Motor neuron (in vitro differentiated cells): ENCODE measurements at regions not wholly inside any gene's neighbourhood (a gene's known extent, or its start where the extent isn't known, plus 50 kb on each side); places are given as distances from the start of the nearest gene placed in this dataset.
"Not testable (repeated sequence)": the region's sequence is repeated elsewhere in the genome, so short reads cannot be mapped to it uniquely, and the experiment has no call there.

Source experiments
- ATAC-seq, 8 experiments: fragments of 200-7000 bp; cut with Tn5 transposase; replicated peaks in 6 of 8; 2 replicates each; pipeline ENCODE4 v1.8.0; 2021; ENCODE audit warnings: mild to moderate bottlenecking in 8 of 8, moderate library complexity in 8 of 8
- H3K27ac ChIP-seq, 2 donors: fragments of 250-450 bp; sonication (Bioruptor Pico); 2 replicates each; pipeline ENCODE4 v1.9.0; 2021; ENCODE audit warnings: antibody characterized with exemption in 2 of 2, mild to moderate bottlenecking in 2 of 2, moderate library complexity in 1 of 2
- H3K4me1 ChIP-seq, 2 donors: fragments of 250-450 bp; sonication (Bioruptor Pico); replicated peaks in 1 of 2; 2 replicates each; pipeline ENCODE4 v1.6.1; 2021; ENCODE audit warnings: antibody characterized with exemption in 2 of 2, mild to moderate bottlenecking in 2 of 2, moderate library complexity in 1 of 2
- H3K4me3 ChIP-seq, 5 donors: fragments of 250-450 bp; sonication (Bioruptor Pico); 2 replicates each; pipeline ENCODE4 v1.9.0; 2021; ENCODE audit warnings: antibody characterized with exemption in 5 of 5, mild to moderate bottlenecking in 5 of 5, moderate library complexity in 4 of 5
- WGBS, 10 experiments: fragments of 450-650 bp; shearing (Covaris generic); methylation state at CpG; one replicate each; pipeline ENCODE4 v1.0.0; 2022; 5-methylcytosine and 5-hydroxymethylcytosine counted together
- in situ Hi-C, 9 experiments: fragments of 400-800 bp; cut with MboI; loops; one replicate each; pipeline ENCODE4 v1.15.0; 2021; ENCODE audit warnings: low sequenced_read_pairs in 9 of 9, low pct_unique_long_range_greater_than_20kb in 2 of 9; ENCODE audit not compliant: unreplicated experiment in 9 of 9

DNA sequence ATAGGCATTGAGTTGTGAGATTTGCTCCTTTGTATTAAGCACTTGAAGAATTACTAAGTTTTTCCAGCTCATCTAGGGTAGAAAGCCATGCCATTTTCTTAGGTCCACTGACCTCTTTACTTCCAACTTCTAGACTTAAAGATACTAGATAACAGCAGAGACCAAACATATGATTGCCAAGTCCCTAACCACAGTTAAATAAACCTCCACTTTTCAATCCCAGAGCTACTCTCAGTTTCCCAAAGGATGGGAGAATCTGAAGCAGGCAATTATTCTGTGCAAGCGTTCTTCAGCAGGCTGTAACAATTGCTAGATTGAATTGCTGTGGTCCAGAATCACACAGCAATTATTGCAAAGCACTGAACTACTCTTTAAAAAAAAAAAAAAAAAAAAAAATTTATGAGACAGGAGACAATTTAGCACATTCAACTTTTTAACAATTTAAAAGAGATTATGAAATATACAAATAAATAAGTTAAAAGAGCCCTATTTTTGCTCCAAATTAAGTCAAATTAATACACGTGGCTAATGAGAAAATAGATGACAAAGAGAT lies 104.0 kb upstream of the PRSS16 start:
- in situ Hi-C loops, result loop anchor here in 3 of 9 experiments (25.0 kb wide), 2 partner anchors 744 to 931 kb away; a partner anchor contains a TSS
- Histone ChIP-seq H3K4me1 (peaks cover 3 to 19% of the 10 kb centered on the region in 2 donors), H3K27ac (no peak overlapping the region), H3K4me3 (no peak overlapping the region)
- 63 to 92% (median 73%) methylated on average over 1 to 2 of the region's 2 CpGs for WGBS, 10 experiments
- ATAC-seq, result no peak

DNA sequence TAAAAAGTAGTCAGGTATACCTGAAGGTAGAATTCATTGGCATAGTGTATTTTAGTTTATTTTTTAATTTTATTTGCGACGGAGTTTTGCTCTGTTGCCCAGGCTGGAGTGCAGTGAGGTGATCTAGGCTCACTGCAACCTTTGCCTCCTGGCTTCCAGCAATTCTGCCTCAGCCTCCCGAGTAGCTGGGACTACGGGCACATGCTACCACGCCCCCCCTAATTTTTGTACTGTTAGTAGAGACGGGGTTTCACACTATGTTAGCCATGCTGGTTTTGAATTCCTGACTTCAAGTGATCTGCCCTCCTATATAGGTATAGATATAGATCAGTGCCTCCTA lies 102.8 kb upstream of the PRSS16 start:
- in situ Hi-C loops, result loop anchor here in 3 of 9 experiments (25.0 kb wide), 2 partner anchors 743 to 932 kb away; a partner anchor contains a TSS
- no peak overlapping the region for H3K27ac ChIP-seq
- ATAC-seq, result no peak

DNA sequence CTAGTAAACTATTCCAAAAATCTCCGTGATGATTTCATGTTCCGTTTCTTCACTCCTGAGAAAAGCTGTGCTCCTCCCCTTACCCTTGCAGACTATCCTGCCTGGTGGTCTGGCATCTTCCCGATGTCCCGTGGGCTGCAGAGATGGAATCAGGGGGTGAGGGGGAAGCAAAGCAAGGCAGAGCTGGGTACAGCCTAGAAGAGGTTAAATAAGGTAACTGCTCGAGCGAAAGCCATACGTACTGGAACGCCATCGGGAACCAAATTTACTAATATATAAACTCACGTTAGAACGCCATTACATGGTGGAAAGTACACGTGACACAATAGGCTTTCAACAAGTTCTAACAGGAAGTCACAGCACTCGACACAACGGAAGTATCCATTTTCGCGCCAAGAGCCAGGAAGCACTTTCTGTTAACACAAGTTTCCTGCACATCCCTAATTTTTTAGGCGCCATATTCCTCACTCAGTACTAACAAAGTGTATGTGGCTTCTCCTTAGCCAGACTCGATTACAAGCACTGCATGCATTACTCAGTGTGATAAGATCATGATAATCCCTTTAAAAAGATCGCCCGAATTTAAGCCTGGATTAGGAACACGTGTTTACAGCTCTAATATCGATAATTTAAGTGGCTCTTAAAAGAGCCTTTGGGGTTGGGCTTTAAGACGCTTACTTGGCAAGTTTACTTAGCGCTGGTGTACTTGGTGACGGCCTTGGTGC lies 101.6 kb upstream of the PRSS16 start:
- in situ Hi-C loops, result loop anchor here in 3 of 9 experiments (25.0 kb wide), 2 partner anchors 741 to 934 kb away; a partner anchor contains a TSS
- Histone ChIP-seq H3K4me3 (peak overlapping the region; percentile 53 to 88 (median 55)), H3K4me1 (peaks cover 0 to 6% of the 10 kb centered on the region in 2 donors), H3K27ac (peak overlapping the region; percentile 71 to 82)
- 0 to 1% (median 0%) methylated on average over 4 to 24 of the region's 25 CpGs; no CpG with 5 or more reads in 1 of the 10 experiments for WGBS, 10 experiments
- peak; percentile 13 to 41 (median 28) for ATAC-seq

More for the DNA sequence above, 102.8 kb upstream of the PRSS16 start:
- Histone ChIP-seq H3K4me1 (peaks cover 3 to 14% of the 10 kb centered on the region in 2 donors), H3K4me3 (peak overlapping the region; percentile 53 to 88 (median 55))
- 0 to 67% (median 27%) methylated on average over 1 to 6 of the region's 6 CpGs; no CpG with 5 or more reads in 1 of the 10 experiments for WGBS, 10 experiments

DNA sequence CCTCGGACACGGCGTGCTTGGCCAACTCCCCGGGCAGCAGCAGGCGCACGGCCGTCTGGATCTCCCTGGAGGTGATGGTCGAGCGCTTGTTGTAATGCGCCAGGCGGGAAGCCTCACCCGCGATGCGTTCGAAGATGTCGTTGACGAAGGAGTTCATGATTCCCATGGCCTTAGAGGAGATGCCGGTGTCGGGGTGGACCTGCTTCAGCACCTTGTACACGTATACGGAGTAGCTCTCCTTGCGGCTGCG lies 101.1 kb upstream of the PRSS16 start:
- in situ Hi-C loops, result loop anchor here in 3 of 9 experiments (25.0 kb wide), 2 partner anchors 741 to 934 kb away; a partner anchor contains a TSS
- Histone ChIP-seq H3K4me3 (peak overlapping the region; percentile 53 to 88 (median 55)), H3K27ac (peak overlapping the region; percentile 49 to 71)
- peak; percentile 0 to 45 (median 24) for ATAC-seq
- H3K4me1 ChIP-seq, result not testable (repeated sequence)
- 0% methylated on average over 3 to 7 of the region's 23 CpGs; no CpG with 5 or more reads in 8 of the 10 experiments for WGBS, 10 experiments

DNA sequence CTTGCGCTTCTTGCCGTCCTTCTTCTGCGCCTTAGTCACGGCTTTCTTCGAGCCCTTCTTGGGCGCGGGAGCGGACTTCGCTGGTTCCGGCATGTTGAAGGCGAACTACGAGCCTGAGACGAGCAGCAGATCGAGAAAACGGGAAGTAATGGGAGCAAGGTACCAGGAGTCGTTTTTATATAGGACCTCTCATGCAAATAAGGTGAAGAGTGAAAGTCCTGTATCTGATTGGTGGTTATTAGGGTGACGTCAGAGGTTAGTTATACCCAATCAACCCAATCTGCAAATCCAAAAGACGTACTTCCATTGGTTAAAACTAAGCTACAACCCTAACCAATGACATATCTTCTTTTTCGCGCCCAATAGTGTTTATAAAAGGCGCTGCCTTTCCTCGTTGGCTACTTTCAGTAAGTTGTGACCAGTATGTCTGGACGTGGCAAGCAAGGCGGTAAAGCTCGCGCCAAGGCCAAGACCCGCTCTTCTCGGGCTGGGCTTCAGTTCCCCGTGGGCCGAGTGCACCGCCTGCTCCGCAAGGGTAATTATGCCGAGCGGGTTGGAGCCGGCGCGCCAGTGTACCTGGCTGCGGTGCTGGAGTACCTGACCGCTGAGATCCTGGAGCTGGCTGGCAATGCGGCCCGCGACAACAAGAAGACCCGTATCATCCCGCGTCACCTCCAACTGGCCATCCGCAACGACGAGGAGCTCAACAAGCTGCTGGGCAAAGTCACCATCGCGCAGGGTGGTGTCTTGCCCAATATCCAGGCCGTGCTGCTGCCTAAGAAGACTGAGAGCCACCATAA lies 100.6 kb upstream of the PRSS16 start:
- 0 to 2% (median 0%) methylated on average over 1 to 13 of the region's 51 CpGs; no CpG with 5 or more reads in 1 of the 10 experiments for WGBS, 10 experiments
- in situ Hi-C loops, result loop anchor here in 3 of 9 experiments (25.0 kb wide), 2 partner anchors 740 to 935 kb away; a partner anchor contains a TSS
- peak; percentile 81 to 93 (median 88) for ATAC-seq
- H3K4me3 ChIP-seq, result peak overlapping the region; percentile 53 to 88 (median 55)
- peaks cover 0 to 3% of the 10 kb centered on the region in 2 donors for H3K4me1 ChIP-seq
- peak overlapping the region; percentile 64 to 71 for H3K27ac ChIP-seq

DNA sequence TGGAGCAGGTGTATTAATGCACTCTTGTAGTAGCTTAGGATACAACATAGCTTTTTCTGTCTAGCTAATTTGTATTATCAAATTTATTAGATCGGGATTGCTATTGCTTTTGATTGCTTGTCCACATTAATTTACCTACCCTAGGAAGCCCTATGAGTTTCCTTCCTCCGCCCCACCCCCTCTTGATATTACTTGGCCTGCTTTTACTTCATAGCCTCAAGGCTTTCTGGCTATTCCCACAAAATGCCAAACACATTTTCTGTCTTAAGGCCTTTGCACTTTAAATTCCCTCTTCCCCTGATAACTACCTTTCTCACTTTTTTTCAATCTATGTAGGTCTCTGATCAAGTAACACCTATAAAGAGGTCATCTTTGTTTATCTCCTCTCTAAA lies 99.1 kb upstream of the PRSS16 start:
- ATAC-seq, result no peak
- WGBS, 10 experiments, result 66 to 100% (median 92%) methylated on average over 1 to 2 of the region's 2 CpGs; no CpG with 5 or more reads in 1 of the 10 experiments
- in situ Hi-C loops, result loop anchor here in 3 of 9 experiments (25.0 kb wide), 2 partner anchors 739 to 936 kb away; a partner anchor contains a TSS
- Histone ChIP-seq H3K4me3 (no peak overlapping the region), H3K27ac (no peak overlapping the region), H3K4me1 (peaks cover 0 to 3% of the 10 kb centered on the region in 2 donors)

DNA sequence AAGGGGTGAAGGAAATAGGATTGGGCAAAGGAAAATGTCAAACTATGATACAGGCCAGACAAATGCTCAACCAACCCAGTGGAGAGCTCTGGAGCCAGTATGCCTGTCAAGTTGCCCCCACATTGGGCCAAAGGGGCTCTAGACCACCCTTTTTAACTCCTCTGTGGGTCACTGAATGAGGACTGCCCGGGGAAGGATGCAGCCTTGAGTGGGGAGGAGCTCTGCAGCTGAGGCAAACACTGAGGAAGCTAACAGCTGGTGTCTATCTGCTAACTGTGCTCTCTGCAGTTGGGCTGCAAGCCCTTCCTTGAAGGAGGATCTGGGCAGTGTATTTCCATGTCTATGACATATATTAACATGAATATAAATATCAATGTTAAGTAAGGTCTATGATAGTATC lies 98.4 kb upstream of the PRSS16 start:
- peak in 1 of 8 experiments; percentile 46 for ATAC-seq
- in situ Hi-C loops, result loop anchor here in 3 of 9 experiments (25.0 kb wide), 2 partner anchors 738 to 937 kb away; a partner anchor contains a TSS
- no peak overlapping the region for H3K27ac ChIP-seq
- peaks cover 0 to 3% of the 10 kb centered on the region in 2 donors for H3K4me1 ChIP-seq
- no peak overlapping the region for H3K4me3 ChIP-seq
- 0% methylated on average over 1 of the region's 1 CpG; no CpG with 5 or more reads in 9 of the 10 experiments for WGBS, 10 experiments

DNA sequence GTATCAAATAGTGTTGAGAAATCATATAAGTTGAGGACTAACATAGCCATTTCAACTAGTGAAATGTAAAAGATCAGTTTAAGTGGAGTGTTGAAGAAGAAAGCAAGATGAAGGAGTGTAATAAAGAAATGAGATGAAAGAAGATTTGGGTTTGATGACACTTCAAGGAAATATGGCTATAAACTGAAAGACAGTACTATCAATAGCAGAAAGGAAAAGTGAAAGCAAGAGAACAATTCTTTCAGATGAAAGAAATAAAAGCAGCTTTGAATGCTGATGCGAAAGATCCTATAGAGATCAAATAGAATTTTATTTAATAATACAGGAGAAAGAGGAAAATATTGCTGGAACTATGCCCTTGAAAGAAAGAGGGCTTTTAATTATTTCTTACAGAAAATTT lies 92.8 kb upstream of the PRSS16 start:
- H3K27ac ChIP-seq, result no peak overlapping the region
- in situ Hi-C loops, result loop anchor here in 5 of 9 experiments (10.0 to 25.0 kb wide), 4 partner anchors 333 to 740 kb away; a partner anchor contains a TSS
- WGBS, 10 experiments, result 78 to 100% (median 90%) methylated on average over 1 of the region's 1 CpG; no CpG with 5 or more reads in 1 of the 10 experiments
- no peaks in the 10 kb centered on the region for H3K4me1 ChIP-seq
- no peak overlapping the region for H3K4me3 ChIP-seq
- no peak for ATAC-seq

DNA sequence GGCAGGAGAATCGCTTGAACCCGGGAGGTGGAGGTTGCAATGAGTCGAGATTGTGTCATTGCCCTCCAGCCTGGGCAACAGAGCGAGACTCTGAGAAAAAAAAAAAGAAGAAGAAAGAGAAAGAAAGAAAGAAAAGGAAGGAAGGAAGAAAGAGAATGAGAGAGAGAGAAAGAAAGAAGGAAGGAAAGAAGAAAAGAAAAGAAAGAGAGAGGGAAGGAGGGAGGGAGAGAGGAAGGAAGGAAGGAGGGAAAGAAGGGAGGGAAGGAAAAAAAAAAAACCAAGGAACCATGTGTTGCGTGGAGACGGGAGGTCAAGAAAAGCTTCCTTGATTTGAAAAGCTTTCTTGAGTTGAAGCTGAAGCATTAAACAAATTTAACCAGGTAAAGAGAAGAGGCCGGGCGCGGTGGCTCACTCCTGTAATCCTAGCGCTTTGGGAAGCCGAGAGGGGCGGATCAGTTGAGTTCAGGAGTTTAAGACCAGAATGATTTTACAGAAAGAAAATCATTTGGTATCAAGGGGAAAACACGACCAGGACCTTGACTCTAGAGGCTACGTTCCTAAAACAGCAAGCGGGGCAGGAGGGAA lies 90.5 kb upstream of the PRSS16 start:
- no peak for ATAC-seq
- Histone ChIP-seq H3K4me3 (peak overlapping the region in 4 of 5 donors; percentile 6 to 41 (median 32)), H3K4me1 (peaks cover 5% of the 10 kb centered on the region in 2 donors), H3K27ac (no peak overlapping the region)
- in situ Hi-C loops, result loop anchor here in 5 of 9 experiments (10.0 to 25.0 kb wide), 4 partner anchors 330 to 738 kb away; a partner anchor contains a TSS
- 40 to 64% (median 51%) methylated on average over 5 to 15 of the region's 15 CpGs for WGBS, 10 experiments

DNA sequence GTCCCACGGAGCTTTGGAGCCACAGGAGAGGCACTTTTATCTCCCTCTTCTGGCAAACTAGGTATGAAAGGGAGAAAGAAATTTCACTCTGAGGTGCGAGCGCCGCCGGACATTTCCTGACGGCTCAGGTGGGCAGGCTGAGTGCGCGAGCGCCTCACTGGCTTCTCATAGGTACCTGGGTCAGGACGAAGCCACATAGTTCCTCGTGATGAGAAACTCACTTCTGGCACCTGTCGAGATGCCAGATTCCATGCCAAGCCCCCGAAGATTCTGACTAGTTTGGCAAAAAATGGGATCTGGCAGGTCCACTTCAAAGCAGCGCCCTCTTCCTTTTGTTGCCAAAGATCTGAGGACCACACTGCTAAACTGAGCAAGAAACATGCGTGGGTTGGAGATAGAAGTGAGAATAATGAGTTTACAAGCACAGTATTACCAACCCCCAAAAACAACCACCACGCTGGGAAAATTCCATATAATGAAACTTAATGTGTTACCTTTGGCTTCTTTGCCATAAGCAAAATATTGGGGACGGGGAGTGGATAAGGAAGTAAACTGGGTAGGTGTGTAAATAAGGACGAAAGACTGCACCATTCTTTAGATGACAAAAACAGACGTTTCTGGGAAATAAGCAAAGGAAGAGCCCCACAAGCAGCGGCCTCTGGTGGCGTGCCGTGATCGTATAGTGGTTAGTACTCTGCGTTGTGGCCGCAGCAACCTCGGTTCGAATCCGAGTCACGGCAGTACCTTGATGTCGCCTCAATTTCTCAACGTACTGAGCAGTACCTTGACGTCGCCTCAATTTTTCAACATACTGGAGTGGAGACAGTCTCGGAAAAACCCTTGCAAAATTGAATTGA lies 89.8 kb upstream of the PRSS16 start:
- Histone ChIP-seq H3K4me3 (peak overlapping the region; percentile 4 to 41 (median 31)), H3K4me1 (peaks cover 5% of the 10 kb centered on the region in 2 donors), H3K27ac (no peak overlapping the region)
- ATAC-seq, result peak; percentile 82 to 95 (median 92)
- in situ Hi-C loops, result loop anchor here in 5 of 9 experiments (10.0 to 25.0 kb wide), 4 partner anchors 330 to 737 kb away; a partner anchor contains a TSS
- WGBS, 10 experiments, result 1 to 45% (median 17%) methylated on average over 7 to 17 of the region's 34 CpGs

DNA sequence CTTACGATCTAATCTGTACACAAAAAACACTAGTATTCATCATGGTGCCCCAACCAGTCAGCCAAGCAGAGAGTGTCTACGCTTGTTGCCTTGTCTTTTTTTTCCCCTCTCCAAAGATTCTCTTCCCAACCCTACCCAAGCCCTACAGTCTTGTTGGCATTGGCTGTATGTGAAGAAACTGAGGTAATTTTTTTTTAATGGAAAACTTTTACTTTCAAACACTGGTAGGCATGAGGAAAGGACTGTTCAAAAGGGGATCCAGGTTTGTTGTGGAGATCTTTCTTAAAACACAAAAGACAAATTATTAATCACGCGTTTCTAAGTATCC lies 89.2 kb upstream of the PRSS16 start:
- in situ Hi-C loops, result loop anchor here in 5 of 9 experiments (10.0 to 25.0 kb wide), 4 partner anchors 329 to 737 kb away; a partner anchor contains a TSS
- Histone ChIP-seq H3K27ac (no peak overlapping the region), H3K4me1 (peaks cover 5% of the 10 kb centered on the region in 2 donors), H3K4me3 (peak overlapping the region in 2 of 5 donors; percentile 34 to 41)
- WGBS, 10 experiments, result 40 to 100% (median 73%) methylated on average over 1 to 4 of the region's 4 CpGs; no CpG with 5 or more reads in 1 of the 10 experiments
- ATAC-seq, result no peak
